ENCODE measurements at regions not wholly inside any gene's neighbourhood (a gene's known extent, or its start where the extent isn't known, plus 50 kb on each side); places are given as distances from the start of the nearest gene placed in this dataset.

DNA sequence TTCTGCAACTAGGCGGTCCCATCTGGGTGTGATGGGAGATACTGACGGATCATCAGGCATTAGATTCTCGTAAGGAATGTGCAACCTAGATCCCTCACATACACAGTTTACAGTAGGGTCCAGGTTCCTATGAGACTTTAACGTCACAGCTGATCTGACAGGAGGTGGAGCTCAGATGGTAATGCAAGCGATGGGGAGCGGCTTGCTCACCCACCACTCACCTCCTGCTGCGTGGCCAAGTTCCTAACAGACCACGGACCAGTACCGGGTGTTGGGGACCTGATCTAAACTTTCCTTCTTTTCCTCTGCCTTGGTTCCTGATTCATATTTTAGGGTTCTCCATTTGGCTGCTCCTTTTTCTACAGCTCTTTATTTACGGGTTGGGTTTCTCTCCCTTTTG, 479.8 kb downstream of the BCAT1 start:
- TF ChIP-seq, protein P1, sequence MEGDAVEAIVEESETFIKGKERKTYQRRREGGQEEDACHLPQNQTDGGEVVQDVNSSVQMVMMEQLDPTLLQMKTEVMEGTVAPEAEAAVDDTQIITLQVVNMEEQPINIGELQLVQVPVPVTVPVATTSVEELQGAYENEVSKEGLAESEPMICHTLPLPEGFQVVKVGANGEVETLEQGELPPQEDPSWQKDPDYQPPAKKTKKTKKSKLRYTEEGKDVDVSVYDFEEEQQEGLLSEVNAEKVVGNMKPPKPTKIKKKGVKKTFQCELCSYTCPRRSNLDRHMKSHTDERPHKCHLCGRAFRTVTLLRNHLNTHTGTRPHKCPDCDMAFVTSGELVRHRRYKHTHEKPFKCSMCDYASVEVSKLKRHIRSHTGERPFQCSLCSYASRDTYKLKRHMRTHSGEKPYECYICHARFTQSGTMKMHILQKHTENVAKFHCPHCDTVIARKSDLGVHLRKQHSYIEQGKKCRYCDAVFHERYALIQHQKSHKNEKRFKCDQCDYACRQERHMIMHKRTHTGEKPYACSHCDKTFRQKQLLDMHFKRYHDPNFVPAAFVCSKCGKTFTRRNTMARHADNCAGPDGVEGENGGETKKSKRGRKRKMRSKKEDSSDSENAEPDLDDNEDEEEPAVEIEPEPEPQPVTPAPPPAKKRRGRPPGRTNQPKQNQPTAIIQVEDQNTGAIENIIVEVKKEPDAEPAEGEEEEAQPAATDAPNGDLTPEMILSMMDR (conservative IDR thresholded peaks at IDR 0.05; ENCODE audit: low read depth, low read length), result no peak
- H3K4me3 ChIP-seq (ENCODE audit: low read depth, low read length), result no peak overlapping the region
- DNase-seq (ENCODE audit: low read depth), result no peak

DNA sequence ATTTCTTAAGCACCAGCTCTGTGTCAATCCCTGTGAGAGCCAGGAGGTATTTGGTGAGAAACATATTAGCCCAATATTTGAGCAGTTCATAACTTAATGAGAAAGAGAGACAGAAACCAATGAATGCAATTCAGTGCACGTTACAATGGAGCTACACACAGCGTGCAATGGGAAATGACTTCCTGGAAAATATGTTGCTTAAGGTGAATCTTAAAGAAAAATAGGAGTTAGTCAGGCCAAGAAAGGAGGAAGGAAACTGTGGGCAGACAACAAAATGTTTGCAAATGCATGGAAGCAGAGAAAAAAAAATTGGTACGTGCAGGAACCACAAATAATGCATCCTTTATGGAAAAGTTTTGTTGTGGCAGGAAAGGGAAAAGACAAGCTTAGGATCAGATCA, 481.7 kb downstream of the BCAT1 start:
- DNase-seq (ENCODE audit: low read depth), result no peak
- TF ChIP-seq, protein P1 (conservative IDR thresholded peaks at IDR 0.05; ENCODE audit: low read depth, low read length), result no peak
- no peak overlapping the region for H3K4me3 ChIP-seq (ENCODE audit: low read depth, low read length)

DNA sequence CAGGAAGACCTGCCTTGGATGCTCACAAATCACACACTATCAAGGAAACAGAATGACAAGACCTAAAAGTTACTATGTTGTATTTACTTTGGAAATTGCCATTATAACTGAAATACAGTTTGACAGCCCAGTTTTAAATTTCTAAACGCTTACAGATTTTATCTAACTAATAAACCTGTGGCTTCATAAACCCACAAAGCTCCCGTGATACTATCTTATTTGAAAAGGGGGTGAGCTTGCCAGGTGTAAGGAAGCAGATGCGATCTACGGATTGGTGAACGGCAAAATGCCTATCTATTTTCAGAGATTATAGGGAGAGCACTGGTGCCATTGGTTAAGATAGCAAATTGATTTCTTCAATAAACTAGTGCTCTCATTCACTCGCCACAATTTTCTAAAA, 485.5 kb downstream of the BCAT1 start:
- TF ChIP-seq, protein P1 (conservative IDR thresholded peaks at IDR 0.05; ENCODE audit: low read depth, low read length), result no peak
- no peak for DNase-seq (ENCODE audit: low read depth)
- H3K4me3 ChIP-seq (ENCODE audit: low read depth, low read length), result no peak overlapping the region

DNA sequence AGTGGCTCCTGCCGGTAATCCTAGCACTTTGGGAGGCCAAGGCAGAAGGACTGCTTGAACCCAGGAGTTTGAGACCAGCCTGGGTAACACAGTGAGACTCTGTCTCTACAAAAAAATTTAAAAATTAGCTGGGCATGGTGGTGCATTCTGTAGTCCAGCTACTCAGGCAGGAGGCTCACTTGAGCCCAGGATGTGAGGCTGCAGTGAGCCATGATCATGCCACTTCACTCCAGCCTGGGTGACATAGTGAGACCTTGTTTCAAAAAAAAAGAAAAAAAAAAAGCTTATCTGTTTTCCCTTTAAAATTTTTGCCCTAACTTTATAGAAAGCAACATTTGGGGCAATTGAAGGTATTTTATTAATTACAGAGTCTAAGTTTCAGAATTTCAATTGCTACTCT, 486.0 kb downstream of the BCAT1 start:
- TF ChIP-seq, protein P1 (conservative IDR thresholded peaks at IDR 0.05; ENCODE audit: low read depth, low read length), result no peak
- no peak overlapping the region for H3K4me3 ChIP-seq (ENCODE audit: low read depth, low read length)
- no peak for DNase-seq (ENCODE audit: low read depth)

DNA sequence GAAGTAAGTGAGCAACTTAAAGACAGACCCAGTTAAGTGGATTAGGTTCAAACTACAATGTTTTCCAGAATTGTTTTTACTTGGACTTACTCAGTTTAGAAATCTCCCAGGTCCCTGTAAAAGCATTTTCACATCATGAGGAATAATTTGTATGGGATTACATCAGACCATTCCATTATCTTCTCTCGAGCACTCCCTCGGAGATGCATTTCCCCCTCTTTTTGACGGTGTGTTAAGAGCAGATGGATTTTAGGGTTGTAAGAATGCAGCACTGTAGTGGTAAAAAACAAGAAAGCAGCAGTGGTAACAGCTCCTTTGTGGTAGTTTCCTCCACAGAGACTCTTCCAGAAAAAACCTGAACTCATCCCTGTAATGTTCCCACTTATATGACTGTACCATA, 488.4 kb downstream of the BCAT1 start:
- TF ChIP-seq, protein P1 (conservative IDR thresholded peaks at IDR 0.05; ENCODE audit: low read depth, low read length), result no peak
- no peak overlapping the region for H3K4me3 ChIP-seq (ENCODE audit: low read depth, low read length)
- no peak for DNase-seq (ENCODE audit: low read depth)

DNA sequence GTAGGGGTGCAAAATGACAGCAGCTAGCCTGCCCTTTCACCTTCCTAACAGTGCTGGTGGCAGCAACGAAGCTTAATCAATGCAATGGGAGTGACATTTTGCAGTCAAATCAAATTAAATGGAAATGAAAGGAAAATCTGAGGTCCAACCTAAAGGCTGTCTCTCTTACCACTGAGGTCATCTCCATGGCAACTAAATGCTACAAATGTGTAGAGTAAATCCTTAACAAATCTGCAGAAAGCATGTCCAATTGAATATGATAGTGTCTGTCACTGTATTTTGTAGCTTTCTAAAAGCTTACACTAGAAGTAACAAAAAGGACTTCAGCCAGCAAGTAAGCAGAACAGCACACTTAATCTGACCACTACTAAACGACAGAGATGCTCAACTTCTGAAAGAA, 488.8 kb downstream of the BCAT1 start:
- peak; percentile 30 for DNase-seq (ENCODE audit: low read depth)
- TF ChIP-seq, protein P1 (conservative IDR thresholded peaks at IDR 0.05; ENCODE audit: low read depth, low read length), result no peak
- no peak overlapping the region for H3K4me3 ChIP-seq (ENCODE audit: low read depth, low read length)

DNA sequence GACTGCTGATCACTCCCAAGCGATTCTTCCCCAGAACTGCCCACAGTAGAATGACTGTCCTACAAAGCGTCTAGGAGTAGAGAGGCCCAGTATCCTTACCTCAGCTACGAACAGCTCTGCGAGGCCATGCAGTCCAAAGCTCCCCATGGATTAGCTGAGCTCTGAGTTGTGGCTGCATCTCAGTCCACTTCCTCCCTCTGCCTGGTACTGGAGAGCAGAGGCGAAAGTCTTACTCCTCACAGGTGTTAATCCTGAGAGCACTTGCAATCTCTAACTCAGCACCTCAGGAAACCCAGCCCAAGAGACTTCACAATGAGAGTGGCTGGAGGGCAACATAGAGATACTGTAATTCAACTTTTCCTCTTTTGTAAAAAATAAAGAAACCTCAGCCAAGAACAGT, 493.1 kb downstream of the BCAT1 start:
- no peak for DNase-seq (ENCODE audit: low read depth)
- TF ChIP-seq, protein P1 (conservative IDR thresholded peaks at IDR 0.05; ENCODE audit: low read depth, low read length), result no peak

More for the DNA sequence above, 493.1 kb downstream of the BCAT1 start:
- no peak overlapping the region for H3K4me3 ChIP-seq (ENCODE audit: low read depth, low read length)

All from choroid plexus epithelial cell (primary cell).